Peyer's patch (tissue), 4 donors: ENCODE measurements at regions not wholly inside any gene's neighbourhood (a gene's known extent, or its start where the extent isn't known, plus 50 kb on each side); places are given as distances from the start of the nearest gene placed in this dataset.
"Not testable (repeated sequence)": the region's sequence is repeated elsewhere in the genome, so short reads cannot be mapped to it uniquely, and the experiment has no call there.

Experiments
- DNase-seq, 3 donors: peaks; one replicate each; pipeline ENCODE4 v3.0.0-alpha.2; 2017 to 2019
- H3K27ac ChIP-seq, 4 donors: fragments of 200-600 bp; sonication (generic); one replicate each; pipeline ENCODE4 v1.5.1; 2016 to 2019
- H3K27me3 ChIP-seq, 2 donors: fragments of 200-600 bp; sonication (generic); one replicate each; pipeline ENCODE4 v1.5.1; 2019
- H3K36me3 ChIP-seq, 3 donors: fragments of 200-600 bp; sonication (generic); one replicate each; pipeline ENCODE4 v1.5.1; 2016 to 2019
- H3K4me1 ChIP-seq, 4 donors: fragments of 200-600 bp; sonication (generic); one replicate each; pipeline ENCODE4 v1.5.1; 2016 to 2019
- H3K4me3 ChIP-seq, 4 donors: fragments of 200-600 bp; sonication (generic); 1 replicate in 3 of 4; 2 replicates in 1 of 4; pipeline ENCODE4 v1.5.1; 2016 to 2019; ENCODE audit warnings: mild to moderate bottlenecking in 1 of 4
- H3K9me3 ChIP-seq, 4 donors: fragments of 200-600 bp; sonication (generic); one replicate each; pipeline ENCODE4 v1.5.1; 2016 to 2019; ENCODE audit warnings: mild to moderate bottlenecking in 1 of 4
- CTCF ChIP-seq, 6 experiments: fragments of 450-650 bp in 4 of 6; fragments of 200-600 bp in 2 of 6; sonication (generic) in 1 of 6; IDR thresholded peaks; one replicate each; pipeline ENCODE4 v1.5.1; 2017 to 2019; ENCODE audit warnings: antibody characterized with exemption in 6 of 6, mild to moderate bottlenecking in 3 of 6, moderate library complexity in 1 of 6
- POLR2A ChIP-seq, 2 donors: fragments of 450-650 bp; IDR thresholded peaks; one replicate each; pipeline ENCODE4 v1.5.1; 2017; ENCODE audit warnings: antibody characterized with exemption in 2 of 2, mild to moderate bottlenecking in 2 of 2, moderate library complexity in 2 of 2

DNA sequence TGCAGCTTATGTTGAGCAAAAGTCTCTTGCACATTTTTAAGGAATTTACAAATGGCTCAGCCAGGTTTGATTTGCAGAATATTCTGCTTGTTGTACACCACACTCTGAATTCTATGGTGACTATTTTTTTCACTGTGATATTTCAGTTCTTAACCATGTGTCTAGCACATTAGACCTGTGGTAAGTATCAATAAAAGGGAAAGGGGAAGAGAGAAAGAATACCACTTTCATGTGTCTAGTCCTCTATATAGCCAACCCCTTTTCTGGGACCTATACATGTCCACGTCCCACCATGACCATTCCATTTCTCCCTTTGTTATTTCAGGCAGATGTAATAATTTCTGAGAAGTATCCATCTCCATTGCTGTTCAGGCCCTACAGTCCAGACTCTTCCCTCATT is 121.3 kb upstream of the PNPLA4 start:
- no peaks in the 10 kb centered on the region for H3K9me3 ChIP-seq

DNA sequence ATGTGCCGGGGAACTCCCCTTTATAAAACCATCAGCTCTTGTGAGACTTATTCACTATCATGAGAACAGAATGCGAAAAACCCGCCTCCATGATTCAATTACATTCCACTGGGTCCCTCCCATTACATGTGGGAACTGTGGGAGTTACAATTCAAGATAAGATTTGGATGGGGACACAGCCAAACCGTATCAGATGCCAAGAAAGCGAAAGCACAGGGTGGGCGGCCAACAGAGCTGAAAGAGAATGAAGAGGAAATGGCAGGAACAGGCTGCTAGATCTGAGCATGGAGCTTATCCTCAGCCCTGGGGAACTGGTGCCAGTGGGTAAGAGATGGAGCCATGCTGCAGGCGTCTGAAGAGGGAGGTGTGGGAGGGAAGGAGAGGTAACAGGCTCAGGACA is 117.7 kb upstream of the PNPLA4 start:
- H3K4me1 ChIP-seq, result no peaks in the 10 kb centered on the region
- no peak for TF ChIP-seq CTCF (IDR thresholded peaks at IDR 0.05)
- no peak for TF ChIP-seq POLR2A (IDR thresholded peaks at IDR 0.05)
- DNase-seq, result no peak
- H3K27ac ChIP-seq, result no peak overlapping the region
- no peak overlapping the region for H3K4me3 ChIP-seq
- H3K36me3 ChIP-seq, result no peaks in the 10 kb centered on the region
- H3K27me3 ChIP-seq, result no peaks in the 10 kb centered on the region
- no peaks in the 10 kb centered on the region for H3K9me3 ChIP-seq

More for the DNA sequence above, 121.3 kb upstream of the PNPLA4 start:
- no peak for DNase-seq
- no peaks in the 10 kb centered on the region for H3K27me3 ChIP-seq
- no peak overlapping the region for H3K27ac ChIP-seq
- H3K4me3 ChIP-seq, result no peak overlapping the region
- no peak for TF ChIP-seq CTCF (IDR thresholded peaks at IDR 0.05)
- TF ChIP-seq POLR2A (IDR thresholded peaks at IDR 0.05), result no peak
- no peaks in the 10 kb centered on the region for H3K4me1 ChIP-seq
- no peaks in the 10 kb centered on the region for H3K36me3 ChIP-seq

GRCh38 chrX:8043546-8043945 is 116.3 kb upstream of the PNPLA4 start:
- H3K9me3 ChIP-seq, result no peaks in the 10 kb centered on the region
- H3K36me3 ChIP-seq, result no peaks in the 10 kb centered on the region
- TF ChIP-seq POLR2A (IDR thresholded peaks at IDR 0.05), result no peak

DNA sequence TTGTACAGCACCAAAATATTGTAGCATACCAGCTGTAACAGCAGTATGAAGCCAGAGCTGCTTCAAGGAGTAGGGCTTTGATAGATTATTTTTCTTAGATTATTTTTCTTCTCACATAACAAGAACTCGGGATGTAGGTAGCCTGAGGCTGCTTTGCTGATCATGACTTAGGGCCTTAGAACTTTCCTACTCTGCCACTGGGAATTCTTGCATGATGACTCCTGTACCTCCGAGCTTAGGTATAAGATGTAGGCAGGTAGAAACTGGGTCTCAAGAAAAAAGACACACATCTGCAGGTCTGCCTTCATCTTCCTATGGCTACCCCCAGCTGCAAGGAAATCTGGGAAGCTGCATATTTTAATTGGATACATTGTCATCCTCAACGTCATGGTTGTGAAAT is 115.9 kb upstream of the PNPLA4 start:
- Histone ChIP-seq H3K27ac (no peak overlapping the region), H3K4me3 (no peak overlapping the region), H3K27me3 (no peaks in the 10 kb centered on the region), H3K36me3 (no peaks in the 10 kb centered on the region), H3K4me1 (no peaks in the 10 kb centered on the region), H3K9me3 (no peaks in the 10 kb centered on the region)
- no peak for TF ChIP-seq CTCF (IDR thresholded peaks at IDR 0.05)
- TF ChIP-seq POLR2A (IDR thresholded peaks at IDR 0.05), result no peak
- DNase-seq, result no peak

More at GRCh38 chrX:8043546-8043945, 116.3 kb upstream of the PNPLA4 start:
- Histone ChIP-seq H3K4me1 (no peaks in the 10 kb centered on the region), H3K4me3 (no peak overlapping the region), H3K27me3 (no peaks in the 10 kb centered on the region), H3K27ac (no peak overlapping the region)
- DNase-seq, result no peak

DNA sequence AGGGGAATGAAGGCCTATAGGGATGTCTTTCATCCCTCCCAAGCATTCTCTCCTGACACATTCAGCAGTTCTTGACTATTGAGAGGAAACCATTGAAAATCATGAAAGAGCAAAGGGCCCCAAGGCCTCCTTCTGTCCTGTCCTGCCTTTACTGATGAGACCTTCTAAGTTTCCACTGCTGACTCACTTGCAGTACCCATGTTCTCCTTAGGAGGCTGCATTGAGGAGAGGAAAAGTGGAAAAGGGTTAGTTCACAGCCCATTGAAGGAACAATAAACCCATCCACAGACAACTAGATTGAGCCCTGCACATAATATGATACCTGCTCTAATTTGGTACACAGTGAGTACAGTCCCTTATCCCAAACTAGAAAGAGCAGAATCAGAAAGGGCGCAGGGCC is 115.1 kb upstream of the PNPLA4 start:
- no peaks in the 10 kb centered on the region for H3K27me3 ChIP-seq
- no peak for DNase-seq
- TF ChIP-seq POLR2A (IDR thresholded peaks at IDR 0.05) (no peak), CTCF (IDR thresholded peaks at IDR 0.05) (peak in 3 of 6 experiments; percentile 4 to 12 (median 11))
- H3K9me3 ChIP-seq, result no peaks in the 10 kb centered on the region
- no peak overlapping the region for H3K27ac ChIP-seq
- H3K36me3 ChIP-seq, result no peaks in the 10 kb centered on the region
- no peak overlapping the region for H3K4me3 ChIP-seq
- no peaks in the 10 kb centered on the region for H3K4me1 ChIP-seq

GRCh38 chrX:8039711-8040110 is 112.5 kb upstream of the PNPLA4 start:
- not testable (repeated sequence) for H3K36me3 ChIP-seq, H3K4me3 ChIP-seq, H3K27me3 ChIP-seq, DNase-seq, H3K4me1 ChIP-seq, H3K27ac ChIP-seq, H3K9me3 ChIP-seq

DNA sequence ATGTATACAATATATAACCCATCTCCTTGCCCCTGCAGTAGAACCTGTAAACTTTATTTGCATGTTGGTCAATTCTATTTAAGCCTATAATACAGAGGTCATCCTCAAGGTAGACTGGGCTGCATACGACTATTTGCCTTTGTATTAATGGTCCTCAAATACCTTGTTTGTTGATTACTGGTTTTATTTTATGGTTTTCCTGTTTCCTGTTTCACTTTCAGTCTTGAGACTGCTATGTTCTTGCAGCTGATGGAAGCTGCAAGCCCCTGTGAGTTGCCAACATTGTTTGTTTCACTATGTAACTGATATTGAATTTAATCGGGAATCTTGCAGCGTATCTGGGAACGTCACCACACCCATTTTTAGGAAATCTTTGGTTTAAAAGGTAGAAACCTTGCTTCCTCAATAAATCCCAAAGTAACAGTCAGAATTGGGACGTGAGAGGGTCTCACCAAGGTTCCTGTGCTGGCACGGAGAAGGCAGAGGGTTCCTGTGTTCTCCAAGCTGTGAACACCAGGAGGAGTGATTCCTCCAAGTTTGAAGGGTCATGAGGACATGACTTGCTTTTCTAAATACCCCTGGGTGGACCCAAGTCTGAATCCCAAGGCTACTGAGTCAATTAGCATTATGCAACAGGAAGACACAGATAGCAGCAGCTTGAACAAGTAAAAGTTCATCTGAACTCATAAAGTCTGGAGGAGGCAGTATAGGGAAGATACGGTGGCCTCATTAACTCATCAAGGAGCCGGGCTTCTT is 110.6 kb upstream of the PNPLA4 start:
- no peaks in the 10 kb centered on the region for H3K36me3 ChIP-seq
- H3K27me3 ChIP-seq, result no peaks in the 10 kb centered on the region
- TF ChIP-seq POLR2A (IDR thresholded peaks at IDR 0.05) (no peak), CTCF (IDR thresholded peaks at IDR 0.05) (no peak)
- no peak for DNase-seq
- no peaks in the 10 kb centered on the region for H3K4me1 ChIP-seq
- H3K4me3 ChIP-seq, result no peak overlapping the region
- no peak overlapping the region for H3K27ac ChIP-seq
- no peaks in the 10 kb centered on the region for H3K9me3 ChIP-seq
